ENCODE measurements at regions not wholly inside any gene's neighbourhood (a gene's known extent, or its start where the extent isn't known, plus 50 kb on each side); places are given as distances from the start of the nearest gene placed in this dataset.

- Histone ChIP-seq H3K23ac (ENCODE audit: low read depth, low read length) (no peak overlapping the region), H3K4me2 (ENCODE audit: low read depth, low read length) (no peak overlapping the region), H3K9ac (ENCODE audit: low read depth, low read length) (no peak overlapping the region), H3K14ac (replicated peaks; ENCODE audit: low read depth, low read length) (no peak overlapping the region), H3K4me3 (ENCODE audit: insufficient read depth, low read depth, low read length) (no peak overlapping the region), H4K91ac (ENCODE audit: insufficient read depth, low read depth, low read length) (no peak overlapping the region), H3K9me1 (ENCODE audit: insufficient read depth, low read length) (no peaks in the 10 kb centered on the region), H3K9me3 (ENCODE audit: control insufficient read depth, insufficient read depth, low read length) (no peaks in the 10 kb centered on the region), H2BK20ac (ENCODE audit: low read depth, low read length) (no peak overlapping the region), H3K56ac (ENCODE audit: extremely low read depth, insufficient read depth, low read length) (no peak overlapping the region), H2BK120ac (ENCODE audit: low read depth, low read length) (no peak overlapping the region), H3K27ac (ENCODE audit: insufficient read depth, low read length) (no peak overlapping the region), H2BK5ac (ENCODE audit: low read depth, low read length, poor library complexity, severe bottlenecking) (no peak overlapping the region), H3K27me3 (ENCODE audit: control insufficient read depth, insufficient read depth, low read length) (no peaks in the 10 kb centered on the region), H3K36me3 (ENCODE audit: control insufficient read depth, insufficient read depth, low read length) (no peaks in the 10 kb centered on the region), H4K8ac (ENCODE audit: low read depth in 2 of 2, low read length in 2 of 2) (no peak overlapping the region), H3K4ac (ENCODE audit: low read depth, low read length) (no peak overlapping the region), H3K4me1 (ENCODE audit: control insufficient read depth, insufficient read depth, low read length) (no peaks in the 10 kb centered on the region), H3K79me1 (ENCODE audit: low read depth in 1 of 2, low read length in 2 of 2) (no peaks in the 10 kb centered on the region), H2AK5ac (ENCODE audit: low read depth, low read length) (no peak overlapping the region), H4K5ac (ENCODE audit: low read depth, low read length) (no peak overlapping the region), H2BK15ac (ENCODE audit: low read depth, low read length) (no peak overlapping the region), H4K20me1 (ENCODE audit: insufficient read depth, low read length) (no peaks in the 10 kb centered on the region), H3K18ac (ENCODE audit: low read depth, low read length) (no peak overlapping the region), H2AK9ac (replicated peaks; ENCODE audit: low read depth, low read length, poor library complexity) (no peak overlapping the region), H2AFZ (replicated peaks; ENCODE audit: low read length, poor library complexity) (no peak overlapping the region)
- dilution Hi-C loops (cut with HindIII; ENCODE audit: low sequenced_read_pairs, unreplicated experiment) (no loop called here), in situ Hi-C loops (cut with MboI; ENCODE audit: low sequenced_read_pairs) (no loop called here), intact Hi-C loops (cut with micrococcal nuclease) (no loop called here)
- no peak for DNase-seq
- ChIA-PET POLR2A (ENCODE audit: unreplicated experiment) (no interaction called here), CTCF (no interaction called here)
- TF ChIP-seq USF2 (IDR thresholded peaks at IDR 0.05; ENCODE audit: low read depth, low read length) (no peak), MAFK (IDR thresholded peaks at IDR 0.05; ENCODE audit: low read depth, low read length) (no peak), RFX5 (IDR thresholded peaks at IDR 0.05; ENCODE audit: low read depth, low read length) (no peak), NFE2L2 (IDR thresholded peaks at IDR 0.05; ENCODE audit: low read depth, low read length) (no peak), POLR2A (IDR thresholded peaks at IDR 0.05; ENCODE audit: low read depth, low read length) (no peak), BHLHE40 (IDR thresholded peaks at IDR 0.05; ENCODE audit: low read depth, low read length) (no peak)
- no TSS peak for BruUV-seq (replicated peaks)
- ATAC-seq (ENCODE audit: low read depth) = no peak
- WGBS, 2 experiments (ENCODE audit: extremely low coverage in 2 of 2, insufficient read length in 1 of 2) = no CpG with 5 or more reads among the region's 5 CpGs
These were observed 202.5 kb upstream of the CHRM2 start for GRCh38 chr7:136665878-136666509.
